OCI-LY1 (cell line): ENCODE measurements at regions not wholly inside any gene's neighbourhood (a gene's known extent, or its start where the extent isn't known, plus 50 kb on each side); places are given as distances from the start of the nearest gene placed in this dataset.
"Not testable (repeated sequence)": the region's sequence is repeated elsewhere in the genome, so short reads cannot be mapped to it uniquely, and the experiment has no call there.

Experiments used
- H2AFZ ChIP-seq: fragments of 200-600 bp; sonication (generic), shearing (Covaris generic); 2 replicates; pipeline ENCODE4 v1.6.0; 2014; ENCODE audit warnings: antibody characterized with exemption, mild to moderate bottlenecking, low read length
- H3F3A ChIP-seq: fragments of 200-600 bp; sonication (generic), shearing (Covaris generic); 2 replicates; pipeline ENCODE4 v1.6.0; 2014; ENCODE audit warnings: mild to moderate bottlenecking, antibody characterized with exemption, low read length, moderate library complexity; ENCODE audit not compliant: insufficient read depth
- H3K27ac ChIP-seq: fragments of 200-600 bp; sonication (generic); 2 replicates; pipeline ENCODE4 v1.5.1; 2014; ENCODE audit warnings: low read length, mixed run types, mild to moderate bottlenecking, low read depth; ENCODE audit not compliant: poor library complexity, severe bottlenecking
- H3K27me3 ChIP-seq: fragments of 200-600 bp; sonication (generic); 2 replicates; pipeline ENCODE4 v1.6.0; 2014; ENCODE audit warnings: antibody characterized with exemption, mild to moderate bottlenecking, low read length, moderate library complexity; ENCODE audit not compliant: insufficient read depth
- H3K36me3 ChIP-seq: fragments of 200-600 bp; sonication (generic); 2 replicates; pipeline ENCODE4 v1.6.1; 2014; ENCODE audit warnings: mild to moderate bottlenecking, antibody characterized with exemption, low read length, moderate library complexity, mixed read lengths; ENCODE audit not compliant: insufficient read depth
- H3K4me1 ChIP-seq: fragments of 200-600 bp; sonication (generic); 2 replicates; pipeline ENCODE4 v1.5.1; 2014; ENCODE audit warnings: mild to moderate bottlenecking, low read length, moderate library complexity; ENCODE audit not compliant: insufficient read depth, severe bottlenecking
- H3K4me2 ChIP-seq: fragments of 200-600 bp; sonication (generic), shearing (Covaris generic); 2 replicates; pipeline ENCODE4 v1.6.1; 2014; ENCODE audit warnings: low read length
- H3K4me3 ChIP-seq: fragments of 200-600 bp; sonication (generic); 2 replicates; pipeline ENCODE4 v1.5.1; 2014; ENCODE audit warnings: low read length, low read depth, mild to moderate bottlenecking, mixed read lengths; ENCODE audit not compliant: poor library complexity, severe bottlenecking
- H3K79me2 ChIP-seq: fragments of 200-600 bp; shearing (Covaris generic); 2 replicates; pipeline ENCODE4 v1.6.1; 2016; ENCODE audit warnings: mixed run types, low read length, mixed read lengths; ENCODE audit not compliant: insufficient read depth
- H3K9ac ChIP-seq: fragments of 200-600 bp; sonication (generic), shearing (Covaris generic); 2 replicates; pipeline ENCODE4 v1.6.1; 2014; ENCODE audit warnings: mild to moderate bottlenecking, low read length, mixed read lengths
- H3K9me2 ChIP-seq: fragments of 200-600 bp; sonication (generic), shearing (Covaris generic); 2 replicates; pipeline ENCODE4 v1.6.1; 2014; ENCODE audit warnings: low read depth, mild to moderate bottlenecking, low read length, mixed read lengths
- H3K9me3 ChIP-seq: fragments of 200-600 bp; shearing (Covaris generic); 2 replicates; pipeline ENCODE4 v1.6.1; 2014; ENCODE audit warnings: low read length, mixed read lengths
- H4K20me1 ChIP-seq: fragments of 200-600 bp; sonication (generic), shearing (Covaris generic); 2 replicates; pipeline ENCODE4 v1.6.0; 2016; ENCODE audit warnings: mild to moderate bottlenecking, low read length; ENCODE audit not compliant: insufficient read depth
- EZH2 ChIP-seq: fragments of 200-600 bp; sonication (generic), shearing (Covaris generic); IDR thresholded peaks from 2 replicates; pipeline ENCODE4 v1.8.0; 2017; ENCODE audit warnings: borderline replicate concordance, mixed run types, mild to moderate bottlenecking, antibody characterized with exemption, low read length, moderate library complexity, mixed read lengths
- TF ChIP-seq, protein P1 (sequence below): fragments of 200-600 bp; sonication (generic), shearing (Covaris generic); IDR thresholded peaks from 2 replicates; pipeline ENCODE4 v1.5.1; 2017; ENCODE audit warnings: mild to moderate bottlenecking, antibody characterized with exemption, low read length, moderate library complexity, mixed read lengths

DNA sequence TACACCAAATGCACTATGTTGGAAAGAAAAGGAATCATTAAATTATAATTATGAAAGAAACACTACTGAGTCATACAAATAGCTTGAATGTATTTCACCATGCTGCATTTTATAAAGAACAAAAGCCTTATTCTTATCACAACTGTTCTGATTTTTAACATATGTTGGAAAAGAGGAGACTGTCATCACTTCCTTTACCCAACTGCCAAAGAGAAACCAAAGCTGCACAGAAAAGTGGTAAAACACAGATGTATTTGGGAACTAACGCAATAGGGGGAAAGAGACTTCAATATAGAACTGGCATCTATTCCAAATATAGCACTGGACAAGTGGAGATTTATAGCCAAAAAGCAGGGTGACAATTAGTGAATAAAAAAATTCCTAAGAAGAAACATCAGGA is 181.0 kb downstream of the SPANXN3 start:
- H3F3A ChIP-seq: no peaks in the 10 kb centered on the region
- TF ChIP-seq, protein P1, sequence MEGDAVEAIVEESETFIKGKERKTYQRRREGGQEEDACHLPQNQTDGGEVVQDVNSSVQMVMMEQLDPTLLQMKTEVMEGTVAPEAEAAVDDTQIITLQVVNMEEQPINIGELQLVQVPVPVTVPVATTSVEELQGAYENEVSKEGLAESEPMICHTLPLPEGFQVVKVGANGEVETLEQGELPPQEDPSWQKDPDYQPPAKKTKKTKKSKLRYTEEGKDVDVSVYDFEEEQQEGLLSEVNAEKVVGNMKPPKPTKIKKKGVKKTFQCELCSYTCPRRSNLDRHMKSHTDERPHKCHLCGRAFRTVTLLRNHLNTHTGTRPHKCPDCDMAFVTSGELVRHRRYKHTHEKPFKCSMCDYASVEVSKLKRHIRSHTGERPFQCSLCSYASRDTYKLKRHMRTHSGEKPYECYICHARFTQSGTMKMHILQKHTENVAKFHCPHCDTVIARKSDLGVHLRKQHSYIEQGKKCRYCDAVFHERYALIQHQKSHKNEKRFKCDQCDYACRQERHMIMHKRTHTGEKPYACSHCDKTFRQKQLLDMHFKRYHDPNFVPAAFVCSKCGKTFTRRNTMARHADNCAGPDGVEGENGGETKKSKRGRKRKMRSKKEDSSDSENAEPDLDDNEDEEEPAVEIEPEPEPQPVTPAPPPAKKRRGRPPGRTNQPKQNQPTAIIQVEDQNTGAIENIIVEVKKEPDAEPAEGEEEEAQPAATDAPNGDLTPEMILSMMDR: no peak
- TF ChIP-seq EZH2: no peak

DNA sequence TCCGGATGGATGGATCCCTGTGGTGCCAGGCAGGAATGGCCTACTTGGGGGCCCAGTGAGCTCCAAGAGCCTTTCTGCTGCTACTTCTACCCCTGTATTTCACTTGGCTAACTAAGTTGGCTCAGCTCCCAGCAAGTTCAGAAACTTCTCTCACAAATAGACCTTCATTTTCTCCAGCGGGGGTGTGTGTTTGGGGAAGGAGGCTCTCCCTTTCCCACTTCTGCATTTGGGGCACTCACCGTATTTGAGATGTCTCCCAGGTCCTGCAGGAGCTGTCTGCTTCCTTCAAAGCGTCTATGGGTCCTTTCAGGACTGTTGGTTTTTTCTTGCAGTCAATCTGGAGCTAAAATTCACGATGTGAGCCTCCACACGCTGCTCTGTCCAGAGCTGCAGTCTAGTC is 197.7 kb downstream of the SPANXN3 start:
- H3K4me1 ChIP-seq: no peaks in the 10 kb centered on the region
- H3K36me3 ChIP-seq: no peaks in the 10 kb centered on the region
- H3K27me3 ChIP-seq: no peaks in the 10 kb centered on the region
- no peak overlapping the region for H3K4me2 ChIP-seq
- H4K20me1 ChIP-seq: no peaks in the 10 kb centered on the region
- no peak overlapping the region for H3K27ac ChIP-seq
- no peaks in the 10 kb centered on the region for H3K9me2 ChIP-seq
- H3K4me3 ChIP-seq: no peak overlapping the region
- TF ChIP-seq, protein P1: no peak
- no peak for TF ChIP-seq EZH2
- H3K79me2 ChIP-seq: no peaks in the 10 kb centered on the region
- no peaks in the 10 kb centered on the region for H3F3A ChIP-seq
- H3K9me3 ChIP-seq: no peaks in the 10 kb centered on the region
- H2AFZ ChIP-seq: no peak overlapping the region
- H3K9ac ChIP-seq: no peak overlapping the region

More for the DNA sequence above, 181.0 kb downstream of the SPANXN3 start:
- Histone ChIP-seq H3K27ac (no peak overlapping the region), H3K4me1 (no peaks in the 10 kb centered on the region), H3K36me3 (no peaks in the 10 kb centered on the region), H3K4me2 (no peak overlapping the region), H2AFZ (no peak overlapping the region), H4K20me1 (no peaks in the 10 kb centered on the region), H3K27me3 (no peaks in the 10 kb centered on the region), H3K9me2 (no peaks in the 10 kb centered on the region), H3K9me3 (no peaks in the 10 kb centered on the region), H3K9ac (no peak overlapping the region), H3K4me3 (no peak overlapping the region), H3K79me2 (no peaks in the 10 kb centered on the region)

DNA sequence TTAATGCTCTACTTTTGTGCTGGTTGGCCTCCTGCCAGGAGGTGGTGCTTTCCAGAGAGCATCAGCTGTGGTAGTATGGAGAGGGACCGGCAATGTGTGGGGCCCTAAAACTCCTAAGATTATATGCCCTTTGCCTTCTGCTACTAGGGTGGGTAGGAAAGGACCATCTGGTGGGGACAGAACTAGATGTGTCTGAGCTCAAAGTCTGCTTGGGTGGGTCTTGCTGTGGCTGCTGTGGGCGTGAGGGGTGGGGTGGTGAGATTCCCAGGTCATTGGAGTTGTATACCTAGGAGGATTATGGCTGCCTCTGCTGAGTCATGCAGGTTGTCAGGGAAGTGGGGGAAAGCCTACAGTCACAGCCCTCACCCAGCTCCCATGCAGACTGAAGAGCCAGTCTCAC is 198.4 kb downstream of the SPANXN3 start:
- not testable (repeated sequence) for H3K79me2 ChIP-seq, H4K20me1 ChIP-seq, H3K9me2 ChIP-seq, H3K4me3 ChIP-seq, H3F3A ChIP-seq, H3K9ac ChIP-seq, H3K27ac ChIP-seq, H2AFZ ChIP-seq, H3K36me3 ChIP-seq, H3K4me1 ChIP-seq, H3K9me3 ChIP-seq, H3K27me3 ChIP-seq, H3K4me2 ChIP-seq

DNA sequence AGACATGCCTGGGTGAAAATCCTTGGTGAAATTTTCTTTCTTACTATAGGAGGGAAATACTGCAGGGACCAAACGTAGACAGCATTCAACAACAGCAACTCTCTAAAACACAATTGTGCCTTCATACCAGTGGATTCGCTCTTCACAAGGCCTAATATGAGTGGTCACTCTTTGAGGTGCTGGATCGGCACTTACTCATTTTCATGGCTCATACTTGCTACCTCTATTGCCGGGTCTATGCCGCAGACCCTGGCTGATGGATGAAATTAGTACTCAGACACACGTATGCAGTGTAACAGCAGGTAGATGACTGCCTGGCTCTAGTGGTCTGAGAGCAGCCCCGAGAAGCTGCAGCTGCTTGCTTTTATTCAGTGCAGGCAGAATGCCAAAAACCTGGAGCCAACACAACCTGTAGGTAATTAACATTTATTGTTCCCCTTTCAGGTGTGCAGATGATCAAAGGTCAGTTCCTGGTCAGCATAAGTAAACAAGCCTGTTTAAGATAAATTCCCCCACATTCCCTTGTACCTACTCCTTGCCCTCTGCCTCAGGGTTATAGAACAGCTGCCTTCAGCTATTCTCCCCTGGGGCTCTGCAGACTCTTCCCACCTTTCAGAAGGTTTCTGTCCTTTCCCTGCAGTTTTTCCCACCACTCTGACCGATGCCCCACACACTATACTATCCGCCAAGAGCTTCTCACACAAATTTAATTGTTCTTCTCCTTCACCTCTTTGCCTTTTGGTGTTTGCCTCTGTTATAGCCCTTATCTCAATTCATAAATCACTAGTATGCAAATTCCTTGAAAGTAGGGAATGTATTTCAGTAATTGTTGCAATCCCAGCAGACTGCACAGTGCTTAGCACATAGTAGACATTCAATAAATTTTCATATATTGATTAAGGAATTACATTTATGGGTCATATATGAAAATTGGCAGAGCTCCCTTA is 210.0 kb downstream of the SPANXN3 start:
- Histone ChIP-seq H3K9me2 (no peaks in the 10 kb centered on the region), H3K4me2 (no peak overlapping the region), H3F3A (no peaks in the 10 kb centered on the region), H3K79me2 (no peaks in the 10 kb centered on the region), H3K9me3 (no peaks in the 10 kb centered on the region), H3K36me3 (no peaks in the 10 kb centered on the region), H3K9ac (no peak overlapping the region), H3K27ac (no peak overlapping the region), H3K4me1 (no peaks in the 10 kb centered on the region), H4K20me1 (no peaks in the 10 kb centered on the region), H2AFZ (no peak overlapping the region), H3K27me3 (no peaks in the 10 kb centered on the region), H3K4me3 (no peak overlapping the region)
- TF ChIP-seq, protein P1: no peak
- TF ChIP-seq EZH2: no peak
